SJSA1 (cell line): ENCODE measurements at regions not wholly inside any gene's neighbourhood (a gene's known extent, or its start where the extent isn't known, plus 50 kb on each side); places are given as distances from the start of the nearest gene placed in this dataset.

Source experiments
- DNase-seq, 2 experiments: peaks; one replicate each; pipeline ENCODE4 v3.0.0-alpha.2; 2015 to 2020; ENCODE audit warnings: low spot score in 2 of 2, low read depth in 1 of 2
- H3K27ac ChIP-seq: fragments of 250-450 bp; sonication (Bioruptor Pico); 2 replicates; pipeline ENCODE4 v1.5.1; 2020; ENCODE audit warnings: mild to moderate bottlenecking, moderate library complexity
- H3K27me3 ChIP-seq: fragments of 250-450 bp; sonication (Bioruptor Pico); replicated peaks from 2 replicates; pipeline ENCODE4 v1.5.1; 2020; ENCODE audit warnings: mild to moderate bottlenecking, moderate library complexity
- H3K36me3 ChIP-seq: fragments of 250-450 bp; sonication (Bioruptor Pico); 2 replicates; pipeline ENCODE4 v1.5.1; 2020; ENCODE audit warnings: mild to moderate bottlenecking
- H3K4me1 ChIP-seq: fragments of 250-450 bp; sonication (Bioruptor Pico); replicated peaks from 2 replicates; pipeline ENCODE4 v1.6.1; 2021; ENCODE audit warnings: mild to moderate bottlenecking
- H3K4me3 ChIP-seq: fragments of 250-450 bp; sonication (Bioruptor Pico); 2 replicates; pipeline ENCODE4 v1.5.1; 2020; ENCODE audit warnings: mild to moderate bottlenecking
- H3K9me3 ChIP-seq: fragments of 250-450 bp; sonication (Bioruptor Pico); replicated peaks from 2 replicates; pipeline ENCODE4 v1.5.1; 2020; ENCODE audit warnings: mild to moderate bottlenecking

GRCh38 chr2:516131-516530, 161.1 kb downstream of the TMEM18 start:
- Histone ChIP-seq H3K4me1 (no peaks in the 10 kb centered on the region), H3K27ac (no peak overlapping the region), H3K27me3 (no peaks in the 10 kb centered on the region; the same call in 1 of the 2 replicates), H3K9me3 (no peaks in the 10 kb centered on the region), H3K4me3 (no peak overlapping the region), H3K36me3 (no peaks in the 10 kb centered on the region)
- DNase-seq = no peak

- no peaks in the 10 kb centered on the region for H3K36me3 ChIP-seq
- H3K4me1 ChIP-seq = no peaks in the 10 kb centered on the region
- H3K27ac ChIP-seq = no peak overlapping the region
- no peak overlapping the region for H3K4me3 ChIP-seq
- DNase-seq = no peak
- H3K27me3 ChIP-seq = no peaks in the 10 kb centered on the region; the same call in 1 of the 2 replicates
- H3K9me3 ChIP-seq = no peaks in the 10 kb centered on the region
Observed at GRCh38 chr2:515441-516127, 161.6 kb downstream of the TMEM18 start.

GRCh38 chr2:513981-514706, 163.1 kb downstream of the TMEM18 start:
- Histone ChIP-seq H3K9me3 (no peaks in the 10 kb centered on the region; the same call in 1 of the 2 replicates), H3K4me1 (no peaks in the 10 kb centered on the region), H3K4me3 (no peak overlapping the region), H3K27me3 (no peaks in the 10 kb centered on the region; the same call in 1 of the 2 replicates), H3K27ac (no peak overlapping the region), H3K36me3 (no peaks in the 10 kb centered on the region)
- DNase-seq = no peak

- no peaks in the 10 kb centered on the region; the same call in 1 of the 2 replicates for H3K9me3 ChIP-seq
- H3K36me3 ChIP-seq = no peaks in the 10 kb centered on the region
- H3K27ac ChIP-seq = no peak overlapping the region
- H3K4me3 ChIP-seq = no peak overlapping the region
- no peak for DNase-seq
- no peaks in the 10 kb centered on the region for H3K4me1 ChIP-seq
- H3K27me3 ChIP-seq = no peaks in the 10 kb centered on the region; the same call in 1 of the 2 replicates
Observed at GRCh38 chr2:510839-511238, 166.4 kb downstream of the TMEM18 start.

- Histone ChIP-seq H3K9me3 (no peaks in the 10 kb centered on the region; the same call in 1 of the 2 replicates), H3K36me3 (no peaks in the 10 kb centered on the region)
Observed at GRCh38 chr2:509888-510287, 167.3 kb downstream of the TMEM18 start.

GRCh38 chr2:508121-508520, 169.1 kb downstream of the TMEM18 start:
- Histone ChIP-seq H3K27me3 (no peaks in the 10 kb centered on the region; the same call in 1 of the 2 replicates), H3K4me3 (no peak overlapping the region), H3K36me3 (no peaks in the 10 kb centered on the region), H3K27ac (no peak overlapping the region), H3K4me1 (no peaks in the 10 kb centered on the region), H3K9me3 (no peaks in the 10 kb centered on the region; the same call in 1 of the 2 replicates)
- no peak for DNase-seq

More at GRCh38 chr2:509888-510287, 167.3 kb downstream of the TMEM18 start:
- no peak for DNase-seq
- Histone ChIP-seq H3K4me3 (no peak overlapping the region), H3K27me3 (no peaks in the 10 kb centered on the region; the same call in 1 of the 2 replicates), H3K27ac (no peak overlapping the region), H3K4me1 (no peaks in the 10 kb centered on the region)

- H3K9me3 ChIP-seq = no peaks in the 10 kb centered on the region; the same call in 1 of the 2 replicates
- H3K27ac ChIP-seq = no peak overlapping the region
- H3K36me3 ChIP-seq = no peaks in the 10 kb centered on the region
- no peaks in the 10 kb centered on the region; the same call in 1 of the 2 replicates for H3K27me3 ChIP-seq
- no peak overlapping the region for H3K4me3 ChIP-seq
- DNase-seq = no peak
- H3K4me1 ChIP-seq = no peaks in the 10 kb centered on the region
Observed at GRCh38 chr2:506866-507265, 170.3 kb downstream of the TMEM18 start.

GRCh38 chr2:506451-506850, 170.8 kb downstream of the TMEM18 start:
- no peaks in the 10 kb centered on the region for H3K4me1 ChIP-seq
- no peaks in the 10 kb centered on the region; the same call in 1 of the 2 replicates for H3K27me3 ChIP-seq
- H3K27ac ChIP-seq = no peak overlapping the region
- no peak overlapping the region for H3K4me3 ChIP-seq
- H3K36me3 ChIP-seq = no peaks in the 10 kb centered on the region
- DNase-seq = no peak
- H3K9me3 ChIP-seq = no peaks in the 10 kb centered on the region; the same call in 1 of the 2 replicates

GRCh38 chr2:505941-506340, 171.3 kb downstream of the TMEM18 start:
- no peaks in the 10 kb centered on the region; the same call in 1 of the 2 replicates for H3K9me3 ChIP-seq
- H3K4me3 ChIP-seq = no peak overlapping the region
- no peak for DNase-seq
- no peaks in the 10 kb centered on the region; the same call in 1 of the 2 replicates for H3K27me3 ChIP-seq
- no peaks in the 10 kb centered on the region for H3K4me1 ChIP-seq
- no peaks in the 10 kb centered on the region for H3K36me3 ChIP-seq
- no peak overlapping the region for H3K27ac ChIP-seq

- Histone ChIP-seq H3K36me3 (no peaks in the 10 kb centered on the region), H3K4me1 (no peaks in the 10 kb centered on the region), H3K27me3 (no peaks in the 10 kb centered on the region; the same call in 1 of the 2 replicates), H3K27ac (no peak overlapping the region), H3K4me3 (no peak overlapping the region), H3K9me3 (no peaks in the 10 kb centered on the region)
- no peak for DNase-seq
Observed at GRCh38 chr2:503288-503999, 173.8 kb downstream of the TMEM18 start.

- Histone ChIP-seq H3K27ac (no peak overlapping the region), H3K27me3 (no peaks in the 10 kb centered on the region; the same call in 1 of the 2 replicates), H3K9me3 (no peaks in the 10 kb centered on the region), H3K4me3 (no peak overlapping the region), H3K36me3 (no peaks in the 10 kb centered on the region), H3K4me1 (no peaks in the 10 kb centered on the region)
- DNase-seq = no peak
Observed at GRCh38 chr2:502831-503230, 174.4 kb downstream of the TMEM18 start.

GRCh38 chr2:501667-502066, 175.5 kb downstream of the TMEM18 start:
- Histone ChIP-seq H3K4me3 (no peak overlapping the region), H3K36me3 (no peaks in the 10 kb centered on the region), H3K27me3 (no peaks in the 10 kb centered on the region; the same call in 1 of the 2 replicates), H3K27ac (no peak overlapping the region), H3K4me1 (no peaks in the 10 kb centered on the region), H3K9me3 (no peaks in the 10 kb centered on the region)
- DNase-seq = no peak

GRCh38 chr2:501130-501529, 176.1 kb downstream of the TMEM18 start:
- H3K27me3 ChIP-seq = no peaks in the 10 kb centered on the region; the same call in 1 of the 2 replicates
- DNase-seq = no peak

More at GRCh38 chr2:501130-501529, 176.1 kb downstream of the TMEM18 start:
- Histone ChIP-seq H3K27ac (no peak overlapping the region), H3K4me1 (no peaks in the 10 kb centered on the region), H3K36me3 (no peaks in the 10 kb centered on the region), H3K9me3 (no peaks in the 10 kb centered on the region), H3K4me3 (no peak overlapping the region)
